ENCODE measurements at regions not wholly inside any gene's neighbourhood (a gene's known extent, or its start where the extent isn't known, plus 50 kb on each side); places are given as distances from the start of the nearest gene placed in this dataset.
A peak's percentile ranks its signal among the peaks of the same experiment; 100 is the strongest.
"Not testable (repeated sequence)": the region's sequence is repeated elsewhere in the genome, so short reads cannot be mapped to it uniquely, and the experiment has no call there.

DNA sequence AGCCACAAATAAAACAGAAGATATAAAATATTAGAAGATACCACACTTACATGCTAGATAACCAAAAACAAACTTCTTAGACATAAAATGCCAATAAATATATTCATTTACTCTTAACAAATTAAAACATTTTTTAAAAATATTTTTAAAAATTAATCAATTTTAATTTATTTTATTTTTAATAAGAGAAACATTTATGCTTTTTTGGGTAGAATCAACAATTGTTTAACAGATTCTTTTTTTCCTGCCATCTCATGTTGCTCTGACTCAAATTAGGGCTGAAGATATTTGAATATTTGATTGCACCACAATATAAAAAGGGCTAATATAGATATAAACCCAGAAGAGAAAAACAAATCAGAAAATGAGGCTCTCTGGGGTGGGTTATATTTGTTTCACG, 172.6 kb downstream of the GOLGA6L6 start:
- DNase-seq (ENCODE audit: low spot score) = no peak

DNA sequence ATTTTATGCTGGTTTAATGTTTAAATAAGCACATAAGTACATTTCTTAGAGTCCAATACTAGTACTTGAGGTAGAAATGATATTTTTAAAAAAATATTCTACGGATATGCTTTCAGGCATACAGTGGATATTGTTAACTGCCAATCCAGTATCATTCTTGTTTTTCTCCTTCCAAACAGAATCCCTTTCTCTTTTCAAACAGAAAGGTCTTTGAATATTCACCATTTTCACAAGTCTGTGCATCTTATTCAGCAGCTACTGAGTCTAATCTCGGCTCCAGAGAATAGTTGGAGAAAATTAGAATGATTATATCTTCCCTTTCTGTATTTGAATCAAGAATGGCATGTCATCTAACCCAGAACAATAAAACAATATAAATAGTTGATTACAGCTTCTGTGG, 174.5 kb downstream of the GOLGA6L6 start:
- DNase-seq (ENCODE audit: low spot score) = no peak

DNA sequence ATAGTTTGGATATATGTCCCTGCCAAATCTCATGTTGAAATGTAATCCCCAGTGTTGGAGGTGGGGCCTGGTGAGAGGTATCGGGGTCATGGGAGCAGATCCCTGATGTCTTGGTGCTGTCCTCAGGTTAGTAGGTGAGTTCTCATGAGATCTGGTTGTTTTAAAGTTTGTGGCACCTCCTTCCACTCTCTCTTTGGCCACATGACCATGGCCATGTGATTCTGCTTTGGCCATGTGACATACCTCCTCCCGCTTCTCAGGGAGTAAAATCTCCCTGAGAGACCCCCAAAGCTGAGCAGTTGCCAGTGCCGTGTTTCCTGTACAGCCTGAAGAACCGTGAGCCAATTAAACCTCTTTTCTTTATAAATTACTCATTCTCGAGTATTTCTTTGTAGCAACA, 178.0 kb downstream of the GOLGA6L6 start:
- not testable (repeated sequence) for DNase-seq (ENCODE audit: low spot score)

DNA sequence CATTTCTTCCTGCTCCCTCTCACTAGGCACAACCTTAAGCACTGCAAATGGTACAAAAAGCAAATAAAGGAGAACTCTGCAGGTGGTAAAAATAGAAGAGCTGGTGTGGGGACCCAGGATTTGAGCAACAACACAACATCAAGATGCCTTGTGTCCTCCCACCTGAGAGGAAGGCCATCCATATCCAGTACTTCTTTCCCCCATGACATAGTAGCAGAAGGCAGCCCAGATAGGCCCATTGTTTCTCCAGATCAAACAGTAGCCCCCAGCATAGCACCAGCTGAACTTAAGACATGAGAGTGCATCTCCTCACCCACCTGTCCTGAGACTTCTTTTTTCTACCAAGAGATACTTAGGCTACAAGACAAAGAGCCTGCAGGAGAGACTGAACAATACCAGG, 180.5 kb downstream of the GOLGA6L6 start:
- no peak for DNase-seq (ENCODE audit: low spot score)

DNA sequence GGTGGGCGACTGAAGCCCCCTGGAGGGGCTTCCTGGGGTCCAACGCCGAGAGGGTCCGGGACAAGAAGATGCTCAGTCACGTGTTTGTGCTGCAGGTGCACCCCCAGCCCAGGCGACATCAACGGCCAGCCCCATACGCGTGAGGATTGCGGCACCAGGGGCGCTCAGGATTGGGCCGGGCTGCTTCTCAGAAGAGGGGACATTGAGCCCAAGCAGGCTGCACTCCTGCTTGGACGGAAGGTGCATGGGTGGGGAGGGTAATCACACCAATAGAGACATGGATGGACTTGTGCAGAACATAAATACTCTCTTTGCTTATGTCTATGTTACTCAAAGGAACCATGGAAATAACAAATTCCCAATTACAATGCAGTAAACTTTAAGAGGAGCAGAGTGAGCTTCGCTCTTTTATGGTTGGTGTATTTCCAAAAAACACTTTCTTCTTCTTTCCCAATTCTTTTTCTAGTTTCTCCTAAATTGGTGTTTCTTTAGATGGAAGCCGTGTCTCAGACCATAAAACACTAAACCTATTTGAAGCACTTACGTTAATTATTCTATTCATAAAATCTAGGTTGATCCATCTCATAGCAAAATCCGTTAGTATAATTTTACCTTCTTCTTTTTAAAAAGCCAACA, 182.7 kb downstream of the GOLGA6L6 start:
- DNase-seq (ENCODE audit: low spot score) = no peak

DNA sequence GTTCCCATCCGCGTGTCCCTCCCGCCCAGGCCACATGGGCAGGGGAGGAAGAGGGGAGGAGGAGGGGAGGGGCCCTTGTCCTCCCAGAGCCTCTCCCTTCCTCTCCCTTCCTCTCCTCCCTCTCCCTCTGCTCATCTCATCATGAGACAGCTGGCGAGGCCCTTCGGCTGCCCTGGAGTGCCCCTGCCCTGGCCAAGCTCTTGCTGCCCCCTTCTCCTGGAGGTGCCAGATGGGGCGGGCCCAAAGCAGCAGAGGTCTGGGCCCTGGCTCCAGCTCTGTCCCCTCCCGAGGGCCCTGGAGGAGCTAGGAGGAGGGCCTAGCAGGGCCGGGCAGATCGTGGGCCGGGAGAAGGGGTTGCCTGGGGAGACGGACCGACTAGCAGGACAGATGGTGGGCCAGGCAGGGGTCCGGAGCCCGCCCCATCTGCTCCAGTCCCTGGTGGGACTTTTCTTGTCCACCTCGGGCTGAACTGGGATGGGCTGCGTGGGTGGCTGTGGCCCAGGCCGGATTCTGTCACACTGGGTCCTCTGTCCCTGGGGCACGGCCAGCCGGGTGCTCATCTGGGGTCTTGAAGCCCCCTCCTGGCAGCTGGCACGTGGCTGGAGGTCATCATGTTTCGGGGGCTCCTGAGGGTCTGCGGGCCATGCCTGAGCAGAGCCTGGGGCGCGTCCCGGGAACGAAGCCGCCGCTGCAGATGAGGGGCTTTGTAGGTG, 183.4 kb downstream of the GOLGA6L6 start:
- no peak for DNase-seq (ENCODE audit: low spot score)

DNA sequence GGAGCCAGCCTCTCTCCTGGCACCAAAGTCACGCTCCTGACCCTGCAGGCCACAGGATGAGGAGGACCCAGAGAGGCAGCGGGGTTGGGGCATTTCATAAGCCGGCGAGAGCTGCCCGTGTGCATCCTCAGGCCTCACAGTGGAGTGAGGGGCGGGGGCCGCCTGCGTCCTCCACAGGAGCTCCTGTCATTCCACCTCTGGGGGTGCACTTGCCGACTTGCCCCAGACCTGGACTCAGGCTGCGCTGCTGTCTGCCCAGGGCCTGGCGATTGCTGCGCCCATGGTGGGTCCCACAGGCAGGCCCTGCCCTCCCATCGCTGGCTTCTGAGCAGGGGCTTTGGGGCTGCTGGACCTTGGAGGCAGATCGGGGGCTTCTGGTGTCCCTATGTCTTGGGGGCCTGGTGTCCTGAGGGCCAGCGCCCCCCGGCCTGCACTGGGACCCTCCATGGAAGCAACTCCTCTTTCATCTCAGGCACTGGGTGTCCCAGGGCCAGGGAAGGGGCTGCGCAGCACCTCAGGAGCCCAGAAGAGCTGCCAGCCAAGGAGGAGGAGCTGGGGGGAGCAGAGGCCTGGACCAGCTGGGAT, 184.0 kb downstream of the GOLGA6L6 start:
- no peak for DNase-seq (ENCODE audit: low spot score)

DNA sequence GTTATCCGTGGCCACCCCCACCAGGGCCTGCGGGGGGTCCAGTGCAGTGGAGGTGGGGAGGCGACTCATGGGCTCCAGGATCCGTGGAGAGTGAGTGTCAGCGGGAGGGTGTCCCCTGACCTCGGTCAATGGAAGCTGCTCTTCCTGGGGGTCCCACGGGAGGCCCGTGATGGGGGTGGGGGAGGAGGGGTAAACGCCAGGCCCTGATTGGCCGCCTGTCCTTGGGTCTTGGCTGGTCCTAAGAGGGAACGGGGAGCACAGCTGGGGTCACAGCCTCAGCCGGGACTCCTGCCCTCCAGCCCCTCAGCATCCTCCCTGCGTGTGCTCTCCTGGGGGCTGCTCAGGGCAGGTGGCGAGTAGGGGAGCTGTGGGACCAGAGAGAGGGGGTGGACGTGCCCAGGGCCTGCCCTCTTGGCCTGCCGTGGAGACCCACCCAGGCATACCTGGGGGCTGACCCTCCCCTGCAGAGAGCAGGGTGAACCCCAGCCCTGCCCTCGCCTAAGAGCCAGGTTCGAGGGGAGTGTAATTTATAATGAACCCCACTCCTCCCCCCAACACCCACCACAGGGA, 184.6 kb downstream of the GOLGA6L6 start:
- no peak for DNase-seq (ENCODE audit: low spot score)

DNA sequence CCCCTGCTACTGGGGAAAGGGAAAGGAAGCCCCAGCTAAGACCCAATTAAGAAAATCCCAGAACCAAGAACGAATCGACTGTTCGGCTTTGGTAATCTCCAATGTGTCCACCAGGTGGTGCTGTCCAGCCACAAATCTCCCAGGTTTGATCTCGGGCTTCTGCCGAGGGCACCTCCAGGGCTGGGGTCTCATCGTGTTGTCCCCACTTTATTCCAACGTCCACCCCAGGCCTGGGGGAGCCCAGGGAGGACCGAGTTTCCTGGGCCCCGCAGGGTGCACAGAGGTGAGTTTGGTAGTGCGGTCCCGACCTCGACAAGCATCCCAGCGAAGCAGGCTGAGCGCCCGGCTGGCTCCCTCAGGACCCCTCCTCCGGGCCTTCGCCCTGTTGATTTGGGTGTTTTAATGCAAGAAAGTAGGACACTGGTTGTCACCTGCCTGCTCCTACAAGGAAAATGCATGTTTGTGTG, 185.1 kb downstream of the GOLGA6L6 start:
- DNase-seq (ENCODE audit: low spot score) = peak; percentile 49

DNA sequence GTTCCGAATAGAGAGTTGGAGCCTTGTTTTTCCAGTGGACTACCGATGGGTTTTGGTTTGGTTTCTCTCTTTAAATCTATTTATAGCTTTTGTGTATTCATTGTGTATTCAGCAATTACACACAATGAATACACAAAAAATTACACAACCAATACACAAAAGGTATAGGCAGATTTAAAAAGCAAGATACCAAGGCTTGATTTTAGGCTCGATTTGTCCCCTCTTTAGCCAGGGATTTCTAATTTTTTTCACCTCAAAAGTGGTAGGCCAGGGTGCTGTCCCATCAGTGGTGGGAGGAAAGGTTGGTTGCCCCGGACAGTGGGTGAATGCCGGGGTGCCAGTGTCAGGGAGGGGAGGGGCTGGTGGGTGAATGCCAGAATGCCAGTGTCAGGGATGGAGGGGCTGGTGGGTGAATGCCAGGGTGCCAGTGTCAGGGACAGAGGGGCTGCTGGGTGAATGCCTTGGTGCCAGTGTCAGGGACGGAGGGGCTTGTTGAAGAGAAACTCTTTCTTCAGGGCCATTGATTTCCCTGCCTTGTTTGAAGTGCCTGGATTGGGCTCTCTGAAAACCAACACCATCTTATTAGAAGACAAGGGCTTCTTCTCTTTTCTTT, 186.2 kb downstream of the GOLGA6L6 start:
- no peak for DNase-seq (ENCODE audit: low spot score)

DNA sequence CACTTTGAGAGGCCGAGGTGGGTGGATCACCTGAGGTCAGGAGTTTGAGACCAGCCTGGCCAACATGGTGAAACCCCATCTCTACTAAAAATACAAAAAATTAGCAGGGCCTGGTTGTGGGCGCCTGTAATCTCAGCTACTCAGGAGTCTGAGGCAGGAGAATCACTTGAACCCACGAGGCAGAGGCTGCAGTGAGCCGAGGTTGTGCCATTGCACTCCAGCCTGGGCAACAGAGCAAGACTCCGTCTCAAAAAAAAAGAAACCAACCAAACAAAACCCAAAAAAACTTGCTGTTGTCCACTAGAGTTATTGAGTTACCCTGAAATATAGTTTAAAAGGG, 186.7 kb downstream of the GOLGA6L6 start:
- DNase-seq (ENCODE audit: low spot score) = not testable (repeated sequence)

DNA sequence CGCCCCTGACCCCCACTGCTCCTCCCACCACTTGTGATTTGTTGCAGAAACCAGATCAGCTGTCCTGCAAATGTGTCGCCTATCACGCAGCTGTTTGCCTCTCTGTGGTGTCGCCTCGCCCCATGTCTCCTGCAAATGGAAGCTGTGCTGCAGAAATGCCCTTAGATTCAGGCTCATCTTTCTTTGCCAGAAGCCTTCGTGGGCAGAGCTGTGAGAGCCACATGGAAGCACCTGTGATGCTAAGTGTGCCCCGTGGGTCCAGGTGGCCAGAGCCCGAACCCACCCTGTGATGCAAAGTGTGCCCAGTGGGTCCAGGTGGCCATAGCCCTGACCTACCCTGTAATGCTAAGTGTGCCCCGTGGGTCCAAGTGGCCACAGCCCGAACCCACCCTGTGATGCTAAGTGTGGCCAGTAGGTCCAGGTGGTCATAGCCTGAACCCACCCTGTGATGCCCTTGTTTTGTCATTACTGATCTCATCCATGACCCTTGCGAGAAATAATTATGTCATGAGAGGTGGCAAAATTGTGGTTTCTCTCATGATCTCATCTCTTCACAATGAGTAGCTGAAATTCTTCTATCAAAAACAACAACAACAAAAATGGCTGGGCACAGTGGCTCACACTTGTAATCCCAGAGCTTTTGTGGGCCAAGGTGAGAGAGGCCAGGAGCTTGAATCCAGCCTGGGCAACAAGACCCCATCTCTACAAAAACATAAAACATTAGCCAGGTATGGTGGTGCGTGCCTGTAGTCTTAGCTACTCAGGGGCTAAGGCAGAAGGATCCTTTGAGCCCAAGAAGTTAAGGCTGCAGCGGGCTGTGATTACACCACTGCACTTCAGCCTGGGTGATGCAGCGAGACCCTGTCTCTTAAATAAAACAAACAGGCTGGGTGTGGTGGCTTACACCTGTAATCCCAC, 187.4 kb downstream of the GOLGA6L6 start:
- no peak for DNase-seq (ENCODE audit: low spot score)

DNA sequence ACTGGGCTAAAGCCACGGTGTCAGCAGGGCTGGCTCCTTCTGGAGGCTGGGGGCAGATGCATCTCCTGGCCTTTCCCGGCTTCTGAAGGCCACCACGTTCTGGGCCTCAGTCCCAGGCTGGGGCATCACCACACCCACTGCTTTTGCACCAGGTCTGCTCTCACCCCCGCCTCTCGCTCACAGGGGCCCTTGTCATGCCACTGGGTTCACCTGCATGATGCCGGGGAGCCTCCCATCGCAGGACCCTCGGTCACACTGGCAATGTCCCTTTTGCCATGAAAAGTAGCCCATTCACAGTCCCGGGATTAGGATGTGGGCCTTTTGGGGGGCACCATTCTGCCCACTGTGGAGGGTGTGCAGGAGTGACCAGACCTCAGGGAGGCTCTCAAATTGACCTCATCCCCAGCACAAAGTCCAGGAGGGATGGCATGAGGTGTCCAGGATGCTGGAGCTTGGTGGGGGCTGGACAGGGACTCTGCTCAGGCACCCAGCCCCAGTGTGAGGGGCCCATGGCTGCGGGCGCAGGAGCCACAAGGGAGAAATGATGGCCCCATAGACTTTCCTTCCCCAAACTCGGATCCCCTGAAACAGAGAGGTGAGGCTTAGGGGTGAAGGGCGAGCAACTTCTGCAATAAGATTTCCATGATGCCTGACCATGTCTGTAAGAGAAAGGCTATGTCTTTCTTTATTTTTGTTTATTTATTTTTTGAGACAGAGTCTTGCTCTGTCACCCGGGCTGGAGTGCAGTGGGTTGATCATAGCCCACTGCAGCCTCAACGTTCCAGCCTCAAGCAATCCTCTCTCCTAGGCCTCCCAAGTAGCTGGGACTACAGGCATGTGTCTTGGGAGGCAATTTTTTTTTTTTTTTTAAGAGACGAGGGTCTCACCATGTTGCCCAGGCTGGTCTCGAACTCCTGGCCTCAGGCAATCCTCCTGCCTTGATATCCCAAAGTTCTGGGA, 189.1 kb downstream of the GOLGA6L6 start:
- DNase-seq (ENCODE audit: low spot score) = no peak

DNA sequence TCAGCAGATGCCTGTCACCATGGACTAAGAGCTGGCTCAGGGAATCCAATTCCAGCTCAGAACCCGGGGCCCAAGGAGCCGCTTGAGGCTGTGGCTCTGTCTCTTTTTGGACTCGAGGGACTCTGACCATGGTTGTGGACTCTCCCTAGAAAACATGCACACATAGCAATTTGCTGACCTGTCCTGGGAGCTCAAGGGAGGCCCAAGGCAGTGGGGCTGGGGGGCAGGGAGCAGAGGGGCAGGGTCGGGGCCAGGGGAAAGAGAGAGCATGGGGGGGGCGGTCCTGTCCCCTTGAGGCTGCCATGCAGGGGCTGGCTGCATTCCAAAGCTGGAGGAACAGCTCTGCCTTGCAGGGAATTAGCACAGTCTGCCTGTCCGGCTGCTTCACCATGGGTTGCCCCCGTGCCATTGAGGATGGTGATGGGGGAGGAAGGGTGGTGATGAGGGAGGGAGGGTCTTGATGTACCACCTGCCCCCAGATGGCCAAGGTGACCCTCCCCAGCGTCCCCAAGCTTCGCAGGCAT, 190.1 kb downstream of the GOLGA6L6 start:
- DNase-seq (ENCODE audit: low spot score) = no peak

DNA sequence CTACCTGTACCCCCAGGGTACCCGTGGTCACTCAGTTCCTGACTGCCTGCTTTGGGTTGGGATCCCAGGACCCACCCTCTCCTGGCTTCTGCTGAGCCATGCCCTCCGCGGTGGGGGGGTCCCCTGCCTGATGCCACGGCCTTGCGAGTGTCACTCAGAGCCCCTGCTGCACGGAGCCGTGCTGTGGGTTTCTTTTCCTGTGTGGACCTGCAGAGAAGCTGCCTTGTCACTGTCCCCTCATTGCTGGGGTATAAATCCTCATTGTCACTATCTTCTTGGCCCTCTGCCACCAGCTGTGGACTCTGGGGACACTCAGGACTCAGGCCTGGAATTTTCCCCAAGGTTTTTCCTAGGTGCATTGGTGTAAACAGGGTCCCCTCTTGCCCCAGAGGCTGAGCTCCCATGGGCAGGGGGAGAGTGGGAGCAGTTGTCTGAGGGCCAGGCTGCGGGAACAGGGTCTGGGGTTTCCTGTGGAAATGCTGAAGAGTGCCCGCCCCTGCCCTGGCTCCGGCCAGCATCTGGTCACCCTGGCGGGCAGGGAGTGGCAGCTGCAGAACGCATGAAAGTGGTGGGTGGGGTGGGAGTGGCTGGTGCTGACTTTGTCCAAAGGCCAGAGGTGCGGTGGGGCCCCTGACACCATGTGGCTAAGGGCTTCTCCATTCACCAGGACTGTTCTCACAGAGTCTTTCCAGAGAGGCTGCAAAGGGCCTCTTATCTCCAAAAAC, 191.7 kb downstream of the GOLGA6L6 start:
- no peak for DNase-seq (ENCODE audit: low spot score)

DNA sequence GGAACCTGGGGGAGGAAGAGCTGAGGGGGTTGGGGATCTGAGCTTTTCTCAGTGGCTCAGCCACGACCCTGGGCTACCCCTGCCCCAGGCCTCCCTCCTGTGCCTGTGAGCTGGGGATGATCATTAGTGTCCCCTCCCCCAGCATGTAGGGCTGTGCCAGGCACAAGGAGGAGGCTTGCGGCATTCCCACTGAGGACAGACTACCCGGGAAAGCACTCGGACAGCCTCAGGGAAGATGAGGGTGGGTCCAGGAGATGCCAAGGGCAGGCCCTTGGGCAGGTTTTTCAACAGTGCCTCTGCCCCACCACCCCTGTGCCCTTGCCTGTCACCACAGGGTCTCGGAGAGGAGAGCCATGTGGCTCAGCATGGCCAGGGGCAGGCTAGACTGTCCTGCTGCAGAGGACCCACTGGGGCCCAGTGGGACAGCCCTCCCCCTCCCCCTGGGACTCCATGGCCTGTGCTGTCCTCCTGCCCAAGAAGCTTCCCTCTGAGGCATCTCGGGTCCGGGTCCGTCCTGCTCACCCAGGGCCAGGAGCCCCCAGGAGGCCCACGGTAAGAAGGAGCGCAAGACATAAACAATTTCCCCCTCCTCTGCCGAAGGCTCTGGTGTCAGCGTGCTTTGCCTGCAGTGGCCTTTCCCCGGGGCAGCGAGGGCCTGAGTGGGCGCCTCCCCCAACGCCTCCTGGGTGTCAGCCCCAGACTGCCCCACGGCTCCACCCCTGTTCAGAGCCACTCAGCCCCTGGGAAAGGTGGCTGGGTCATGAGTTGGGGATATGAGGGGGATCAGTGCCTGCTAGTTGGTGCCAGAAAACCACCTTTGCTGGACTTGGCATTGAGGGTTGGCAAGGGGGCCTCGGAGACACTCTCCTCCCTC, 192.5 kb downstream of the GOLGA6L6 start:
- no peak for DNase-seq (ENCODE audit: low spot score)

DNA sequence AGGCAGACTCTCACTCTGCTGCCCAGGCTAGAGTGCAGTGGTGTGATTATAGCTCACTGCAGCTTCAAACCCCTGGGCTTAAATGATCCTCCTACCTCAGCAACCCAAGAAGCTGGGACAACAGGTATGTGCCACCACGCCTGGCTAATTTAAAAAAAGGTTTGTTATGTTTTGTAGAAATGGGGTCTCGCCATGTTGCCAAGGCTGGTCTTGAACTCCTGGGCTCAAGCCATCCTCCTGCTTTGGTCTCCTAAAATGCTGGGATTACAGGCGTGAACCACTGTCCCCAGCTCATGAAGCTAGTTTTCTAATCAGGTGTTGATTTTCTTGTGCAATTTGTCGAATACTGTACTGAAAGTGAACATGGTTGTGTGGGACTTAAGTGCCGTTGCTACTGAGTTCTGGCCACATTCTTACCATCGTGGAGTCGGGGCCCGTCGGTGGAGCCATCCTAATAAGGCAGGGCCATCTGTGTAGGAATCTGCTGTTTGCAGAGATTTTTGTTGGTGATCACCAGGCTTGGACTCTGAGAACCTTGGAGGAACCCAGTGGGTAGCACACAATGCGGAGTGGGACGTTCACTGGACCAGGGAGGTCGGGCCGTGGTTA, 193.2 kb downstream of the GOLGA6L6 start:
- DNase-seq (ENCODE audit: low spot score) = no peak

Measured in hematopoietic multipotent progenitor cell treated with erythropoietin and hydrocortisone succinate and interleukin-3 and kit ligand, for 17 days (in vitro differentiated cells).